SK-MEL-5 (cell line): ENCODE measurements at regions not wholly inside any gene's neighbourhood (a gene's known extent, or its start where the extent isn't known, plus 50 kb on each side); places are given as distances from the start of the nearest gene placed in this dataset.

Experiments
- DNase-seq: peaks from one replicate; pipeline ENCODE4 v3.0.0-alpha.2; 2016; ENCODE audit warnings: low read depth, low spot score
- in situ Hi-C: cut with HindIII; loops from 2 replicates; pipeline ENCODE4 v1.10.0; 2016; ENCODE audit warnings: low sequenced_read_pairs, high pct_unique_total_duplicates, low pct_unique_long_range_greater_than_20kb

GRCh38 chr14:104450811-104451401, 128.7 kb upstream of the C14orf180 start:
- no peak for DNase-seq

GRCh38 chr14:104451474-104451873, 128.1 kb upstream of the C14orf180 start:
- in situ Hi-C loops: no loop called here
- DNase-seq: no peak

More at GRCh38 chr14:104450811-104451401, 128.7 kb upstream of the C14orf180 start:
- in situ Hi-C loops: no loop called here

GRCh38 chr14:104458845-104459244, 120.7 kb upstream of the C14orf180 start:
- in situ Hi-C loops: no loop called here
- DNase-seq: no peak

GRCh38 chr14:104460791-104461651, 118.5 kb upstream of the C14orf180 start:
- in situ Hi-C loops: no loop called here
- no peak for DNase-seq

DNA sequence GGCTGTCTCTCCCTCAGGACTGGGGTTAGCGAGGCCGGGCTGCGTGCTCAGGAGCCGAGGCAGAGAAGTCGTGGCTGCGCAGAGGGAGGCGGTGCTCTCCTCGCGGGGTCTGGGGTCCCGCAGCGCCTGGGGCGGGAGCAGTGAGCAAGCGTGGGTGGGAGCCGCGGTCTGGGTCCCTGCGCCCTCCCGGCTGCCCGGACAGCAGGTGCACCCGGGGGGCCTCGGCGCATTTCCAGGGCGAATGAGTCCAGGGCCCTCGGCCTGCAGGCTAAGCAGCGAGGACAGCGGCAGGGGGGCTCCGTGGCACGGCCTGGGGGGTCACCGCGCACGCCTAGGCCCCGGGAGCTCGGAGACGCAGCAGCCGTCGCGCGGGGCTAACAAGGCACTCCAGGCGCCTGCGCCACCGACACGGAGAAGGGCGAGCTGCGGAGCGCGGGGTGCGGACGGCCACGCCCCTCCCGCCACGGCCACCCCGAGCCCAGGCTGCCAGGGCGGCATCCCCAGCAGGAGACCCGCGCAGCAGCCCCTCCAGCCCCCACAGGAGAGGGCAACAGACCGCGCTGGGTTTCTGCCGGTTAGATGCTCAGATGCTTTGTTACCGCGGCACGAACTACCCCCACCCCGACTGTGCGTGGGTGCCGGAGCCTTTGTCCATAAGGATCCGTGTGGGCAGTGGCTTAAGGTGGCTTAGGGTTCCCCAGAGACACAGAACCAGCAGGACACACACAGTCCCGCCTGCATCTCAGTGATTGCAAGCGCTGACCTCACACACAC, 117.7 kb upstream of the C14orf180 start:
- in situ Hi-C loops: no loop called here
- no peak for DNase-seq

- in situ Hi-C loops: no loop called here
- no peak for DNase-seq
These were observed 116.6 kb upstream of the C14orf180 start for GRCh38 chr14:104462651-104463630.

GRCh38 chr14:104464907-104465306, 114.7 kb upstream of the C14orf180 start:
- no peak for DNase-seq
- in situ Hi-C loops: no loop called here

GRCh38 chr14:104465482-104466390, 113.8 kb upstream of the C14orf180 start:
- DNase-seq: no peak
- in situ Hi-C loops: no loop called here

- no peak for DNase-seq
- in situ Hi-C loops: no loop called here
These were observed 112.3 kb upstream of the C14orf180 start for GRCh38 chr14:104467236-104467635.

- no peak for DNase-seq
- in situ Hi-C loops: no loop called here
These were observed 111.9 kb upstream of the C14orf180 start for GRCh38 chr14:104467641-104468040.

- no peak for DNase-seq
- in situ Hi-C loops: no loop called here
These were observed 110.0 kb upstream of the C14orf180 start for GRCh38 chr14:104469591-104469990.

GRCh38 chr14:104470588-104470987, 109.0 kb upstream of the C14orf180 start:
- in situ Hi-C loops: no loop called here
- DNase-seq: no peak

DNA sequence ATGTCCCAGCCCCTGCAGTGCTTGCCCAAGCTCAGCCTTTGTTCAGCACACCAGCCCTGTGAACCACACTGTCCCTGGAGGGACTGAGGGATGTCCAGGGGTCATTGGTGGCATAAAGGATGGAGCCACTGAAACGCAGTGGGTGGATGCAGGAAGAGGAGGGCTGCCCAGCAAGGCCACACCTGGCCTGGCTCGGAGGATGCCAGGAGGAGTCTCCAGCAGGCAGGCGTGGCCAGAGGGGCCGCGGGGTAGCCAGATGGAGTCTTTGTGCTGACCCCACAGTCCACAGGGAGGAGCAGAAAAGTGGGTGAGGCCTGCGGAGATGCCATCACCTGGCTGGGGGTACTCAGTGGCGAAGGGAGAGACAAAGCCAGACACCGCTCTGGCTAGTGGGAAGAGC, 108.5 kb upstream of the C14orf180 start:
- in situ Hi-C loops: no loop called here
- no peak for DNase-seq

DNA sequence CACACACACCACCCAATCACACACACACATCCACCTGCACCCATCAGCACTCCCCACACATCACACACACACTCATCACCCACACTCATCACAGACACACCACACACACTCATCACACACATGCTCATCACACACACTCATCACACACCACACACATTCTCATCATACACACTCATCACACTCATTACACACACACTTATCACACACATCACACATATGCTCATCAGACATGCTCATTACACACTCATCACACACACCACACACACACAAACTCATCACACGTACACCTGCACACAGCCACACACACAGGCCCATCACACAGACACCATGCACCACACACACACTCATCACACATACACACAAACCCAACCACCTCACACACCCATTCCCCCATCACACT, 107.5 kb upstream of the C14orf180 start:
- DNase-seq: no peak
- in situ Hi-C loops: no loop called here

- in situ Hi-C loops: no loop called here
- no peak for DNase-seq
These were observed 106.9 kb upstream of the C14orf180 start for GRCh38 chr14:104472536-104473243.

GRCh38 chr14:104473244-104473565, 106.4 kb upstream of the C14orf180 start:
- in situ Hi-C loops: no loop called here

More at GRCh38 chr14:104473244-104473565, 106.4 kb upstream of the C14orf180 start:
- DNase-seq: no peak
